ENCODE measurements at regions not wholly inside any gene's neighbourhood (a gene's known extent, or its start where the extent isn't known, plus 50 kb on each side); places are given as distances from the start of the nearest gene placed in this dataset.

DNA sequence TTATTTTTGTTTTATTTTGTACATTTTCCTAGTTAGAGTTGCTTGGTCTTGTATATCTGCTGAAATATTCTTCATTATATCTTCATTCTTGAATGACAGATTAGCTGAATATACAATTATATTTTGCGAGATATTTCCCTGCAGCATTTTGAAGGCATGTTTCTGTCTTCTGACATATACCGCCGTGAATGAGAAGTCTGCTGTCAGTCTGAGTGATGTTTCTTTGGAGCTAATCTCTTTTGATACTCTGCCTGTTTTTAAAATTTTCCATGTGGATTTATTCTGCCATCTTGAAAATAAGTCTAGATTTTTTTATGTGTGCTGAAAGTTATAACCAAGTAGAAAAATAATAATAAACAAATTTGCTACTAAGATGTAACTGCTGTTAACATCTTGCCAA lies 148.5 kb downstream of the MAGEC1 start:
- TF ChIP-seq, protein P1, sequence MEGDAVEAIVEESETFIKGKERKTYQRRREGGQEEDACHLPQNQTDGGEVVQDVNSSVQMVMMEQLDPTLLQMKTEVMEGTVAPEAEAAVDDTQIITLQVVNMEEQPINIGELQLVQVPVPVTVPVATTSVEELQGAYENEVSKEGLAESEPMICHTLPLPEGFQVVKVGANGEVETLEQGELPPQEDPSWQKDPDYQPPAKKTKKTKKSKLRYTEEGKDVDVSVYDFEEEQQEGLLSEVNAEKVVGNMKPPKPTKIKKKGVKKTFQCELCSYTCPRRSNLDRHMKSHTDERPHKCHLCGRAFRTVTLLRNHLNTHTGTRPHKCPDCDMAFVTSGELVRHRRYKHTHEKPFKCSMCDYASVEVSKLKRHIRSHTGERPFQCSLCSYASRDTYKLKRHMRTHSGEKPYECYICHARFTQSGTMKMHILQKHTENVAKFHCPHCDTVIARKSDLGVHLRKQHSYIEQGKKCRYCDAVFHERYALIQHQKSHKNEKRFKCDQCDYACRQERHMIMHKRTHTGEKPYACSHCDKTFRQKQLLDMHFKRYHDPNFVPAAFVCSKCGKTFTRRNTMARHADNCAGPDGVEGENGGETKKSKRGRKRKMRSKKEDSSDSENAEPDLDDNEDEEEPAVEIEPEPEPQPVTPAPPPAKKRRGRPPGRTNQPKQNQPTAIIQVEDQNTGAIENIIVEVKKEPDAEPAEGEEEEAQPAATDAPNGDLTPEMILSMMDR (IDR thresholded peaks at IDR 0.05), result no peak
- no peak for TF ChIP-seq POLR2A (IDR thresholded peaks at IDR 0.05)
